ENCODE measurements at regions not wholly inside any gene's neighbourhood (a gene's known extent, or its start where the extent isn't known, plus 50 kb on each side); places are given as distances from the start of the nearest gene placed in this dataset.
"Not testable (repeated sequence)": the region's sequence is repeated elsewhere in the genome, so short reads cannot be mapped to it uniquely, and the experiment has no call there.

GRCh38 chr10:78420946-78421735 is 387.5 kb downstream of the RPS24 start:
- no peak for ATAC-seq (ENCODE audit: low read depth)
- H3K4me1 Mint-ChIP-seq: no peaks in the 10 kb centered on the region
- H3K36me3 Mint-ChIP-seq: no peaks in the 10 kb centered on the region
- peaks cover 8% of the 10 kb centered on the region for H3K27me3 Mint-ChIP-seq
- H3K27ac Mint-ChIP-seq: no peak overlapping the region
- DNase-seq: no peak
- no peak overlapping the region for H3K4me3 Mint-ChIP-seq
- POLR2A ChIA-PET: no interaction called here
- H3K9me3 Mint-ChIP-seq: peaks cover 3% of the 10 kb centered on the region

GRCh38 chr10:78424050-78424449 is 390.4 kb downstream of the RPS24 start:
- H3K4me3 Mint-ChIP-seq: not testable (repeated sequence)

GRCh38 chr10:78424723-78425122 is 391.1 kb downstream of the RPS24 start:
- Mint-ChIP-seq H3K4me1 (no peaks in the 10 kb centered on the region), H3K27ac (no peak overlapping the region), H3K9me3 (peaks cover 3% of the 10 kb centered on the region), H3K27me3 (peaks cover 27% of the 10 kb centered on the region), H3K4me3 (no peak overlapping the region), H3K36me3 (no peaks in the 10 kb centered on the region)
- no peak for DNase-seq
- ATAC-seq (ENCODE audit: low read depth): no peak
- POLR2A ChIA-PET: no interaction called here

More at GRCh38 chr10:78424050-78424449, 390.4 kb downstream of the RPS24 start:
- H3K4me1 Mint-ChIP-seq; H3K27ac Mint-ChIP-seq; ATAC-seq (ENCODE audit: low read depth); H3K36me3 Mint-ChIP-seq; DNase-seq; POLR2A ChIA-PET; H3K9me3 Mint-ChIP-seq: not testable (repeated sequence)
- H3K27me3 Mint-ChIP-seq: peaks cover 20% of the 10 kb centered on the region

GRCh38 chr10:78426181-78426580 is 392.5 kb downstream of the RPS24 start:
- no peaks in the 10 kb centered on the region for H3K36me3 Mint-ChIP-seq
- ATAC-seq (ENCODE audit: low read depth): no peak
- POLR2A ChIA-PET: no interaction called here
- H3K27me3 Mint-ChIP-seq: peaks cover 34% of the 10 kb centered on the region
- H3K9me3 Mint-ChIP-seq: peaks cover 3% of the 10 kb centered on the region
- H3K4me1 Mint-ChIP-seq: no peaks in the 10 kb centered on the region
- H3K27ac Mint-ChIP-seq: no peak overlapping the region
- DNase-seq: no peak
- no peak overlapping the region for H3K4me3 Mint-ChIP-seq

- H3K27me3 Mint-ChIP-seq: peaks cover 34% of the 10 kb centered on the region
- no peaks in the 10 kb centered on the region for H3K36me3 Mint-ChIP-seq
- no peaks in the 10 kb centered on the region for H3K4me1 Mint-ChIP-seq
- H3K27ac Mint-ChIP-seq: no peak overlapping the region
- peaks cover 3% of the 10 kb centered on the region for H3K9me3 Mint-ChIP-seq
- POLR2A ChIA-PET: no interaction called here
- DNase-seq: no peak
- no peak for ATAC-seq (ENCODE audit: low read depth)
- H3K4me3 Mint-ChIP-seq: no peak overlapping the region
These were observed 393.9 kb downstream of the RPS24 start for GRCh38 chr10:78427497-78428031.

GRCh38 chr10:78428579-78428978 is 394.9 kb downstream of the RPS24 start:
- DNase-seq (no peak), ATAC-seq (ENCODE audit: low read depth) (no peak)
- Mint-ChIP-seq H3K9me3 (peaks cover 3% of the 10 kb centered on the region), H3K27me3 (peaks cover 34% of the 10 kb centered on the region), H3K36me3 (no peaks in the 10 kb centered on the region), H3K4me3 (no peak overlapping the region), H3K4me1 (no peaks in the 10 kb centered on the region), H3K27ac (no peak overlapping the region)
- POLR2A ChIA-PET: no interaction called here

- H3K27me3 Mint-ChIP-seq: peaks cover 34% of the 10 kb centered on the region
- DNase-seq (no peak), ATAC-seq (ENCODE audit: low read depth) (no peak)
- POLR2A ChIA-PET: no interaction called here
- peaks cover 3% of the 10 kb centered on the region for H3K9me3 Mint-ChIP-seq
- no peaks in the 10 kb centered on the region for H3K4me1 Mint-ChIP-seq
- H3K4me3 Mint-ChIP-seq: no peak overlapping the region
- no peaks in the 10 kb centered on the region for H3K36me3 Mint-ChIP-seq
- H3K27ac Mint-ChIP-seq: no peak overlapping the region
These were observed 396.3 kb downstream of the RPS24 start for GRCh38 chr10:78429984-78430383.

GRCh38 chr10:78432583-78432982 is 398.9 kb downstream of the RPS24 start:
- Mint-ChIP-seq H3K27me3 (peaks cover 21% of the 10 kb centered on the region), H3K4me1 (no peaks in the 10 kb centered on the region), H3K27ac (no peak overlapping the region), H3K36me3 (no peaks in the 10 kb centered on the region), H3K4me3 (no peak overlapping the region), H3K9me3 (no peaks in the 10 kb centered on the region)
- no peak for DNase-seq
- POLR2A ChIA-PET: no interaction called here
- no peak for ATAC-seq (ENCODE audit: low read depth)

GRCh38 chr10:78433076-78433595 is 399.5 kb downstream of the RPS24 start:
- no peak overlapping the region for H3K4me3 Mint-ChIP-seq
- no peaks in the 10 kb centered on the region for H3K36me3 Mint-ChIP-seq
- H3K9me3 Mint-ChIP-seq: no peaks in the 10 kb centered on the region
- DNase-seq: no peak
- H3K4me1 Mint-ChIP-seq: peaks cover under 1% of the 10 kb centered on the region
- POLR2A ChIA-PET: no interaction called here
- no peak for ATAC-seq (ENCODE audit: low read depth)
- peaks cover 21% of the 10 kb centered on the region for H3K27me3 Mint-ChIP-seq
- no peak overlapping the region for H3K27ac Mint-ChIP-seq

- no peak overlapping the region for H3K4me3 Mint-ChIP-seq
- ATAC-seq (ENCODE audit: low read depth) (no peak), DNase-seq (no peak)
- no peak overlapping the region for H3K27ac Mint-ChIP-seq
- H3K27me3 Mint-ChIP-seq: peaks cover 17% of the 10 kb centered on the region
- H3K36me3 Mint-ChIP-seq: no peaks in the 10 kb centered on the region
- no peaks in the 10 kb centered on the region for H3K9me3 Mint-ChIP-seq
- POLR2A ChIA-PET: no interaction called here
- peaks cover 2% of the 10 kb centered on the region for H3K4me1 Mint-ChIP-seq
These were observed 400.3 kb downstream of the RPS24 start for GRCh38 chr10:78433766-78434535.

GRCh38 chr10:78434886-78435285 is 401.2 kb downstream of the RPS24 start:
- no peak overlapping the region for H3K27ac Mint-ChIP-seq
- POLR2A ChIA-PET: no interaction called here
- DNase-seq (no peak), ATAC-seq (ENCODE audit: low read depth) (no peak)
- H3K27me3 Mint-ChIP-seq: peaks cover 8% of the 10 kb centered on the region
- no peak overlapping the region for H3K4me3 Mint-ChIP-seq
- no peaks in the 10 kb centered on the region for H3K9me3 Mint-ChIP-seq
- peaks cover 2% of the 10 kb centered on the region for H3K4me1 Mint-ChIP-seq
- no peaks in the 10 kb centered on the region for H3K36me3 Mint-ChIP-seq

- no peaks in the 10 kb centered on the region for H3K9me3 Mint-ChIP-seq
- no peak overlapping the region for H3K4me3 Mint-ChIP-seq
- no peaks in the 10 kb centered on the region for H3K36me3 Mint-ChIP-seq
- H3K4me1 Mint-ChIP-seq: peaks cover 2% of the 10 kb centered on the region
- POLR2A ChIA-PET: no interaction called here
- H3K27ac Mint-ChIP-seq: no peak overlapping the region
- DNase-seq: no peak
- peaks cover 4% of the 10 kb centered on the region for H3K27me3 Mint-ChIP-seq
- ATAC-seq (ENCODE audit: low read depth): no peak
These were observed 402.0 kb downstream of the RPS24 start for GRCh38 chr10:78435484-78436221.

- Mint-ChIP-seq H3K9me3 (no peaks in the 10 kb centered on the region), H3K27ac (no peak overlapping the region), H3K36me3 (no peaks in the 10 kb centered on the region), H3K4me3 (no peak overlapping the region), H3K4me1 (peaks cover 2% of the 10 kb centered on the region), H3K27me3 (peaks cover 2% of the 10 kb centered on the region)
- ATAC-seq (ENCODE audit: low read depth): no peak
- DNase-seq: no peak
- POLR2A ChIA-PET: no interaction called here
These were observed 402.5 kb downstream of the RPS24 start for GRCh38 chr10:78436222-78436573.
